ENCODE measurements at regions not wholly inside any gene's neighbourhood (a gene's known extent, or its start where the extent isn't known, plus 50 kb on each side); places are given as distances from the start of the nearest gene placed in this dataset.

GRCh38 chr1:175878775-175879174 lies 135.4 kb upstream of the TNR start:
- Mint-ChIP-seq H3K27me3 (no peaks in the 10 kb centered on the region), H3K27ac (no peak overlapping the region), H3K4me3 (no peak overlapping the region), H3K36me3 (no peaks in the 10 kb centered on the region), H3K9me3 (no peaks in the 10 kb centered on the region), H3K4me1 (ENCODE audit: low read depth) (no peaks in the 10 kb centered on the region)
- CTCF ChIA-PET: no interaction called here
- no peak for DNase-seq
- POLR2A ChIA-PET: no interaction called here
- intact Hi-C loops (cut with micrococcal nuclease): no loop called here

GRCh38 chr1:175877939-175878737 lies 134.7 kb upstream of the TNR start:
- Mint-ChIP-seq H3K4me3 (no peak overlapping the region), H3K27me3 (no peaks in the 10 kb centered on the region), H3K36me3 (no peaks in the 10 kb centered on the region), H3K4me1 (ENCODE audit: low read depth) (no peaks in the 10 kb centered on the region), H3K9me3 (no peaks in the 10 kb centered on the region), H3K27ac (no peak overlapping the region)
- intact Hi-C loops (cut with micrococcal nuclease): no loop called here
- DNase-seq: no peak
- ChIA-PET POLR2A (no interaction called here), CTCF (no interaction called here)

GRCh38 chr1:175875556-175875955 lies 132.2 kb upstream of the TNR start:
- CTCF ChIA-PET: no interaction called here
- no peak for DNase-seq
- no peak overlapping the region for H3K27ac Mint-ChIP-seq
- H3K4me3 Mint-ChIP-seq: no peak overlapping the region
- H3K4me1 Mint-ChIP-seq (ENCODE audit: low read depth): no peaks in the 10 kb centered on the region
- POLR2A ChIA-PET: no interaction called here
- no peaks in the 10 kb centered on the region for H3K9me3 Mint-ChIP-seq
- no peaks in the 10 kb centered on the region for H3K36me3 Mint-ChIP-seq
- intact Hi-C loops (cut with micrococcal nuclease): no loop called here
- H3K27me3 Mint-ChIP-seq: no peaks in the 10 kb centered on the region

GRCh38 chr1:175874081-175874480 lies 130.7 kb upstream of the TNR start:
- ChIA-PET POLR2A (no interaction called here), CTCF (no interaction called here)
- no peaks in the 10 kb centered on the region for H3K9me3 Mint-ChIP-seq
- DNase-seq: no peak
- no peaks in the 10 kb centered on the region for H3K4me1 Mint-ChIP-seq (ENCODE audit: low read depth)
- H3K27ac Mint-ChIP-seq: no peak overlapping the region
- no peak overlapping the region for H3K4me3 Mint-ChIP-seq
- H3K36me3 Mint-ChIP-seq: no peaks in the 10 kb centered on the region
- H3K27me3 Mint-ChIP-seq: no peaks in the 10 kb centered on the region
- intact Hi-C loops (cut with micrococcal nuclease): no loop called here

- DNase-seq: no peak
- Mint-ChIP-seq H3K36me3 (no peaks in the 10 kb centered on the region), H3K4me1 (ENCODE audit: low read depth) (no peaks in the 10 kb centered on the region), H3K4me3 (no peak overlapping the region), H3K27ac (no peak overlapping the region), H3K27me3 (no peaks in the 10 kb centered on the region), H3K9me3 (no peaks in the 10 kb centered on the region)
- ChIA-PET POLR2A (no interaction called here), CTCF (no interaction called here)
- intact Hi-C loops (cut with micrococcal nuclease): no loop called here
Measured at GRCh38 chr1:175873290-175873935, 130.0 kb upstream of the TNR start.

- ChIA-PET POLR2A (no interaction called here), CTCF (no interaction called here)
- H3K4me3 Mint-ChIP-seq: no peak overlapping the region
- H3K36me3 Mint-ChIP-seq: no peaks in the 10 kb centered on the region
- H3K27me3 Mint-ChIP-seq: no peaks in the 10 kb centered on the region
- no peaks in the 10 kb centered on the region for H3K4me1 Mint-ChIP-seq (ENCODE audit: low read depth)
- H3K9me3 Mint-ChIP-seq: no peaks in the 10 kb centered on the region
- no peak for DNase-seq
- intact Hi-C loops (cut with micrococcal nuclease): no loop called here
- no peak overlapping the region for H3K27ac Mint-ChIP-seq
Measured at GRCh38 chr1:175872588-175872987, 129.2 kb upstream of the TNR start.

GRCh38 chr1:175871647-175872046 lies 128.3 kb upstream of the TNR start:
- ChIA-PET POLR2A (no interaction called here), CTCF (no interaction called here)
- no peak for DNase-seq
- no peak overlapping the region for H3K27ac Mint-ChIP-seq
- no peaks in the 10 kb centered on the region for H3K27me3 Mint-ChIP-seq
- H3K36me3 Mint-ChIP-seq: no peaks in the 10 kb centered on the region
- H3K9me3 Mint-ChIP-seq: no peaks in the 10 kb centered on the region
- intact Hi-C loops (cut with micrococcal nuclease): no loop called here
- no peaks in the 10 kb centered on the region for H3K4me1 Mint-ChIP-seq (ENCODE audit: low read depth)
- H3K4me3 Mint-ChIP-seq: no peak overlapping the region

GRCh38 chr1:175870217-175870616 lies 126.8 kb upstream of the TNR start:
- DNase-seq: no peak
- intact Hi-C loops (cut with micrococcal nuclease): no loop called here
- H3K9me3 Mint-ChIP-seq: no peaks in the 10 kb centered on the region
- no peaks in the 10 kb centered on the region for H3K4me1 Mint-ChIP-seq (ENCODE audit: low read depth)
- ChIA-PET POLR2A (no interaction called here), CTCF (no interaction called here)
- H3K4me3 Mint-ChIP-seq: no peak overlapping the region
- no peak overlapping the region for H3K27ac Mint-ChIP-seq
- H3K27me3 Mint-ChIP-seq: no peaks in the 10 kb centered on the region
- H3K36me3 Mint-ChIP-seq: no peaks in the 10 kb centered on the region

GRCh38 chr1:175866776-175867175 lies 123.4 kb upstream of the TNR start:
- peaks cover 5% of the 10 kb centered on the region for H3K27me3 Mint-ChIP-seq
- POLR2A ChIA-PET: no interaction called here
- intact Hi-C loops (cut with micrococcal nuclease): no loop called here

GRCh38 chr1:175865041-175865766 lies 121.8 kb upstream of the TNR start:
- no peak for DNase-seq
- Mint-ChIP-seq H3K4me1 (ENCODE audit: low read depth) (no peaks in the 10 kb centered on the region), H3K4me3 (no peak overlapping the region), H3K9me3 (no peaks in the 10 kb centered on the region), H3K36me3 (no peaks in the 10 kb centered on the region), H3K27ac (no peak overlapping the region), H3K27me3 (peaks cover 7% of the 10 kb centered on the region)
- intact Hi-C loops (cut with micrococcal nuclease): no loop called here
- ChIA-PET POLR2A (no interaction called here), CTCF (no interaction called here)

More at GRCh38 chr1:175866776-175867175, 123.4 kb upstream of the TNR start:
- CTCF ChIA-PET: no interaction called here
- H3K36me3 Mint-ChIP-seq: no peaks in the 10 kb centered on the region
- H3K4me3 Mint-ChIP-seq: no peak overlapping the region
- no peak for DNase-seq
- H3K4me1 Mint-ChIP-seq (ENCODE audit: low read depth): no peaks in the 10 kb centered on the region
- H3K27ac Mint-ChIP-seq: no peak overlapping the region
- H3K9me3 Mint-ChIP-seq: no peaks in the 10 kb centered on the region

GRCh38 chr1:175864625-175865024 lies 121.2 kb upstream of the TNR start:
- POLR2A ChIA-PET: no interaction called here
- no peak for DNase-seq
- CTCF ChIA-PET: no interaction called here
- no peak overlapping the region for H3K4me3 Mint-ChIP-seq
- intact Hi-C loops (cut with micrococcal nuclease): no loop called here
- no peaks in the 10 kb centered on the region for H3K36me3 Mint-ChIP-seq
- peaks cover 7% of the 10 kb centered on the region for H3K27me3 Mint-ChIP-seq
- no peaks in the 10 kb centered on the region for H3K4me1 Mint-ChIP-seq (ENCODE audit: low read depth)
- no peak overlapping the region for H3K27ac Mint-ChIP-seq
- H3K9me3 Mint-ChIP-seq: no peaks in the 10 kb centered on the region

GRCh38 chr1:175864183-175864582 lies 120.8 kb upstream of the TNR start:
- ChIA-PET POLR2A (no interaction called here), CTCF (no interaction called here)
- Mint-ChIP-seq H3K4me3 (no peak overlapping the region), H3K9me3 (no peaks in the 10 kb centered on the region), H3K4me1 (ENCODE audit: low read depth) (no peaks in the 10 kb centered on the region), H3K27me3 (peaks cover 7% of the 10 kb centered on the region), H3K27ac (no peak overlapping the region), H3K36me3 (no peaks in the 10 kb centered on the region)
- DNase-seq: no peak
- intact Hi-C loops (cut with micrococcal nuclease): no loop called here
